ENCODE measurements at regions not wholly inside any gene's neighbourhood (a gene's known extent, or its start where the extent isn't known, plus 50 kb on each side); places are given as distances from the start of the nearest gene placed in this dataset.

DNA sequence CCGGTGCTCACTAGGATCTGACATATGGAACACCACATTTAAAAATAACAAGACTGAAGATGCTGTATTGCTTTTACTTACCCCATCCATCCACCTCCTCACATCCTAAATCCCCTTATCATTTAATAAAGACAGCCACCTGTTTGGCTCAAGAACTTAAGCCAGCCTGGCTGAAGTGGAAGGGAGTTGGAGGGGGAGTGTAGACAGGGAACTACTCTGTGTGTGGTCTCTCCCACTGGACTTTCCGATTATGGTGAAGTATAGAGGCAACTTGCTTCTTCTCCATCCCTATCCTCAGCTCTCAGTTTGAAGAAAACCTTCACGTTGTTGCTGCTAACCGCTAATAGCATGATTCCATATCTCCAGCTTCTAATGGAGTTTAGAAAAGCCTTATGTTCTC, 313.4 kb downstream of the CDH11 start:
- TF ChIP-seq EZH2 (optimal IDR thresholded peaks at IDR 0.05; ENCODE audit: low read depth, low read length): no peak
- TF ChIP-seq, protein P1, sequence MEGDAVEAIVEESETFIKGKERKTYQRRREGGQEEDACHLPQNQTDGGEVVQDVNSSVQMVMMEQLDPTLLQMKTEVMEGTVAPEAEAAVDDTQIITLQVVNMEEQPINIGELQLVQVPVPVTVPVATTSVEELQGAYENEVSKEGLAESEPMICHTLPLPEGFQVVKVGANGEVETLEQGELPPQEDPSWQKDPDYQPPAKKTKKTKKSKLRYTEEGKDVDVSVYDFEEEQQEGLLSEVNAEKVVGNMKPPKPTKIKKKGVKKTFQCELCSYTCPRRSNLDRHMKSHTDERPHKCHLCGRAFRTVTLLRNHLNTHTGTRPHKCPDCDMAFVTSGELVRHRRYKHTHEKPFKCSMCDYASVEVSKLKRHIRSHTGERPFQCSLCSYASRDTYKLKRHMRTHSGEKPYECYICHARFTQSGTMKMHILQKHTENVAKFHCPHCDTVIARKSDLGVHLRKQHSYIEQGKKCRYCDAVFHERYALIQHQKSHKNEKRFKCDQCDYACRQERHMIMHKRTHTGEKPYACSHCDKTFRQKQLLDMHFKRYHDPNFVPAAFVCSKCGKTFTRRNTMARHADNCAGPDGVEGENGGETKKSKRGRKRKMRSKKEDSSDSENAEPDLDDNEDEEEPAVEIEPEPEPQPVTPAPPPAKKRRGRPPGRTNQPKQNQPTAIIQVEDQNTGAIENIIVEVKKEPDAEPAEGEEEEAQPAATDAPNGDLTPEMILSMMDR (IDR thresholded peaks at IDR 0.05; ENCODE audit: low read length): no peak
